Upper lobe of right lung (tissue), 1 donor: ENCODE measurements at regions not wholly inside any gene's neighbourhood (a gene's known extent, or its start where the extent isn't known, plus 50 kb on each side); places are given as distances from the start of the nearest gene placed in this dataset.

ENCODE experiments used
- ATAC-seq: fragments of 200-7000 bp; cut with Tn5 transposase; one replicate; pipeline ENCODE4 v1.9.1; 2020; ENCODE audit warnings: mild to moderate bottlenecking, moderate library complexity
- DNase-seq: peaks from one replicate; pipeline ENCODE4 v3.0.0-alpha.2; 2020
- H3K27ac ChIP-seq: fragments of 200-600 bp; one replicate; pipeline ENCODE4 v1.8.0; 2022
- H3K27me3 ChIP-seq: fragments of 200-600 bp; one replicate; pipeline ENCODE4 v1.8.0; 2022; ENCODE audit warnings: mild to moderate bottlenecking
- H3K36me3 ChIP-seq: fragments of 200-600 bp; one replicate; pipeline ENCODE4 v1.8.0; 2022
- H3K4me1 ChIP-seq: fragments of 200-600 bp; one replicate; pipeline ENCODE4 v1.8.0; 2022
- H3K4me3 ChIP-seq: fragments of 200-600 bp; one replicate; pipeline ENCODE4 v1.8.0; 2022; ENCODE audit warnings: mild to moderate bottlenecking
- H3K9me3 ChIP-seq: fragments of 200-600 bp; one replicate; pipeline ENCODE4 v1.8.0; 2022
- intact Hi-C: fragments of 100-400 bp; cut with DNase I; formaldehyde crosslinking; loops from one replicate; pipeline ENCODE4 v1.11.0; 2022
- TF ChIP-seq, protein P1 (sequence below): fragments of 200-600 bp; IDR thresholded peaks from one replicate; pipeline ENCODE4 v1.8.0; 2022; ENCODE audit warnings: antibody characterized with exemption
- donor health status: DM: no; HTN: yes; CAD: no; lungs with severe emphysema.

DNA sequence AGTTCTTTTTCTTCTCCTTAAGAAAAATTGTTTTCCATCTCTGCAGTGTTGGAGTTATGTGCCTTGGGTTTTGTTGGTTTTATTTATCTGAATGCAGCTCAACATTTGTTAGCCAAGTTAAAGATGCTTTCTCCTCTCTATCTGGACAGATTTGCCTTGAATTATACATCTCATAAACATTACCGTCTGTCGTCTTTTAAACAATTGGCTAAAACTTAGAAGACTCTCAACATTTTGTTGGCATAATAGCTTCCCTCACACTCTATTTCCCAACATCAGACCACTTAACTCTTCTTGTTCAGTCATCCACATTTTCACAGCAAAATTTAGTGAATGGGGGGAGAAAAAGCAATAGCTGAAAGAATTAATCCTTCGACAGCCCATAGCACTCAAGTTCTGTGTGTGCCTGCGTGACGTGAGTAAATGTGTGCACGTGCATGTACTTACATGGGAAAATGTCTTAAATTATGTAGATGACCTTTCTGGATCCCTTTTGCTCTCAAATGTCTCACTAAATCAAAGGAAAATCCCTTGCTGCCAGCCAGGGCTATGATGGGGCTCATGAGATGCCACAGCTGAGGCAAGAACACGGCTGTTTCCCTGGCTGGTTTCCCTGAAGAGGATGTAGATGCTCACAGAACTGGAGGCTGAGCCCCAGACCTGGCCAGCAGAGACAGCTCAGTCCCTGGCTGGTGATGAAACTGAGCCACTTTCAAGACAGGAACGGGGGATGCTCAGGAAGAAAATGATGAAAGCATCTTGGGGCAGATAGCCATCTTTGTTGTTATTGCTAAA lies 382.2 kb downstream of the FBXW7 start:
- no peak for DNase-seq
- Histone ChIP-seq H3K27ac (no peak overlapping the region), H3K36me3 (no peaks in the 10 kb centered on the region), H3K4me1 (no peaks in the 10 kb centered on the region), H3K9me3 (no peaks in the 10 kb centered on the region), H3K4me3 (no peak overlapping the region), H3K27me3 (no peaks in the 10 kb centered on the region)
- intact Hi-C loops, result no loop called here
- no peak for ATAC-seq
- TF ChIP-seq, protein P1, sequence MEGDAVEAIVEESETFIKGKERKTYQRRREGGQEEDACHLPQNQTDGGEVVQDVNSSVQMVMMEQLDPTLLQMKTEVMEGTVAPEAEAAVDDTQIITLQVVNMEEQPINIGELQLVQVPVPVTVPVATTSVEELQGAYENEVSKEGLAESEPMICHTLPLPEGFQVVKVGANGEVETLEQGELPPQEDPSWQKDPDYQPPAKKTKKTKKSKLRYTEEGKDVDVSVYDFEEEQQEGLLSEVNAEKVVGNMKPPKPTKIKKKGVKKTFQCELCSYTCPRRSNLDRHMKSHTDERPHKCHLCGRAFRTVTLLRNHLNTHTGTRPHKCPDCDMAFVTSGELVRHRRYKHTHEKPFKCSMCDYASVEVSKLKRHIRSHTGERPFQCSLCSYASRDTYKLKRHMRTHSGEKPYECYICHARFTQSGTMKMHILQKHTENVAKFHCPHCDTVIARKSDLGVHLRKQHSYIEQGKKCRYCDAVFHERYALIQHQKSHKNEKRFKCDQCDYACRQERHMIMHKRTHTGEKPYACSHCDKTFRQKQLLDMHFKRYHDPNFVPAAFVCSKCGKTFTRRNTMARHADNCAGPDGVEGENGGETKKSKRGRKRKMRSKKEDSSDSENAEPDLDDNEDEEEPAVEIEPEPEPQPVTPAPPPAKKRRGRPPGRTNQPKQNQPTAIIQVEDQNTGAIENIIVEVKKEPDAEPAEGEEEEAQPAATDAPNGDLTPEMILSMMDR, result no peak

- Histone ChIP-seq H3K27ac (no peak overlapping the region), H3K9me3 (no peaks in the 10 kb centered on the region), H3K4me3 (no peak overlapping the region), H3K27me3 (no peaks in the 10 kb centered on the region), H3K36me3 (no peaks in the 10 kb centered on the region), H3K4me1 (no peaks in the 10 kb centered on the region)
- TF ChIP-seq, protein P1, result no peak
- no peak for DNase-seq
- no peak for ATAC-seq
- intact Hi-C loops, result no loop called here
These were observed 385.7 kb downstream of the FBXW7 start for GRCh38 chr4:152150214-152150613.

- Histone ChIP-seq H3K27ac (no peak overlapping the region), H3K27me3 (no peaks in the 10 kb centered on the region), H3K4me3 (no peak overlapping the region), H3K9me3 (no peaks in the 10 kb centered on the region), H3K4me1 (no peaks in the 10 kb centered on the region), H3K36me3 (no peaks in the 10 kb centered on the region)
- intact Hi-C loops, result no loop called here
- ATAC-seq (no peak), DNase-seq (no peak)
- TF ChIP-seq, protein P1, result no peak
These were observed 386.1 kb downstream of the FBXW7 start for GRCh38 chr4:152149745-152150144.

GRCh38 chr4:152148057-152148456 lies 387.2 kb upstream of the GATB start:
- no peaks in the 10 kb centered on the region for H3K4me1 ChIP-seq
- no peaks in the 10 kb centered on the region for H3K36me3 ChIP-seq
- no peak overlapping the region for H3K4me3 ChIP-seq
- no peak for ATAC-seq
- no peak overlapping the region for H3K27ac ChIP-seq
- intact Hi-C loops, result no loop called here
- no peak for DNase-seq
- H3K27me3 ChIP-seq, result no peaks in the 10 kb centered on the region
- H3K9me3 ChIP-seq, result no peaks in the 10 kb centered on the region
- TF ChIP-seq, protein P1, result no peak

DNA sequence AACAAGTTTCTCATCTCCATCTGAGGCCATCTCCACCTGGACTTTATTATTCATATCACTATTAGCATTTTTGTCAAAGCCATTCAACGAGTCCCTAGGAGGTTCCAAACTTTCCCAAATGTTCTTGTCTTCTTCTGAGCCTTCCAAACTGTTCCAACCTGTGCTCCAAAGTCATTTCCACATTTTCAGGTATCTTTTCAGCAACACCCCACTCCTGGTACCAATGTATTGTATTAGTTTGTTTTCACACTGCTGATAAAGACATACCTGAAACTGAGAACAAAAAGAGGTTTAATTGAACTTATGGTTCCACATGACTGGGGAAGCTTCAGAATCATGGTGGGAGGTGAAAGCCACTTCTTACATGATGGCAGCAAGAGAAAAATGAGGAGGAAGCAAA lies 385.4 kb upstream of the GATB start:
- no peak overlapping the region for H3K4me3 ChIP-seq
- DNase-seq, result no peak
- no peak overlapping the region for H3K27ac ChIP-seq
- H3K36me3 ChIP-seq, result no peaks in the 10 kb centered on the region
- intact Hi-C loops, result no loop called here
- no peaks in the 10 kb centered on the region for H3K27me3 ChIP-seq
- no peaks in the 10 kb centered on the region for H3K9me3 ChIP-seq
- TF ChIP-seq, protein P1, result no peak
- no peak for ATAC-seq
- no peaks in the 10 kb centered on the region for H3K4me1 ChIP-seq

DNA sequence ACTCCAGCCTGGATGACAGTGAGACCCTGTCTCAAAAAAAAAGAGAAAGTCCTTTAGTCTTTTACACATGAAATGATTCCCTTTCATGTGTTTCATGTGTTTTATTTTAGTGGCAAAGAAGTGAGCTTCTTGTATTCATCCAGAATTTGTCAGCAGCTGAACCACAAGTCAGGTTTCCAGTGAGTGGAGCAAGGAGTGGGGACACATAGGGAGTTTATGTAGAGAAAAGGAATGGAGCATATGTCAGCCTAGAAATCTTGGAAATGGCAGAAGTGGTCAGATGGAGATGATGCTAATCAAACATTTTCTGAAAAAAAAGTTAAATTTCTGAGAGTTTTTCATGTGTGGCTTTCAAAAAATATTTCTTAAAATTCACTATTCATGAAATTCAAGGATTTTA lies 383.0 kb upstream of the GATB start:
- TF ChIP-seq, protein P1, result no peak
- DNase-seq, result no peak
- Histone ChIP-seq H3K27ac (no peak overlapping the region), H3K36me3 (no peaks in the 10 kb centered on the region), H3K27me3 (no peaks in the 10 kb centered on the region), H3K4me3 (no peak overlapping the region), H3K9me3 (no peaks in the 10 kb centered on the region), H3K4me1 (no peaks in the 10 kb centered on the region)
- ATAC-seq, result no peak
- intact Hi-C loops, result no loop called here
